IMR-90 (cell line): ENCODE measurements at regions not wholly inside any gene's neighbourhood (a gene's known extent, or its start where the extent isn't known, plus 50 kb on each side); places are given as distances from the start of the nearest gene placed in this dataset.
"Not testable (repeated sequence)": the region's sequence is repeated elsewhere in the genome, so short reads cannot be mapped to it uniquely, and the experiment has no call there.

ENCODE experiments used
- ATAC-seq: fragments of 200-7000 bp; cut with Tn5 transposase; 2 replicates; pipeline ENCODE4 v1.9.1; 2020; ENCODE audit warnings: low read depth, mild to moderate bottlenecking, moderate library complexity
- BruUV-seq: library from RNA; stranded (reverse); fragments of 400-500 nt; replicated peaks from 2 replicates; lab custom pipeline; 2021; lab: Mats Ljungman, UMichigan
- CTCF ChIA-PET: fragments of 300-600 bp; formaldehyde crosslinking; extraction: SDS; loops from one replicate; lab custom pipeline; 2021; ENCODE audit warnings: antibody characterized with exemption; lab: Yijun Ruan, JAX
- POLR2A ChIA-PET: fragments of 300-600 bp; sonication (Branson Sonifier 250); formaldehyde crosslinking; loops from one replicate; lab custom pipeline; 2022; ENCODE audit warnings: antibody characterized with exemption; ENCODE audit not compliant: unreplicated experiment; lab: Charles Lee
- DNase-seq: peaks from one replicate; pipeline ENCODE4 v3.0.0; 2013
- H2AFZ ChIP-seq: replicated peaks from 2 replicates; pipeline ENCODE3; 2013; ENCODE audit warnings: low read length, mild to moderate bottlenecking; ENCODE audit not compliant: poor library complexity
- H2AK5ac ChIP-seq: 2 replicates; pipeline ENCODE4 v1.6.1; 2013; ENCODE audit warnings: low read depth, low read length, inconsistent platforms
- H2AK9ac ChIP-seq: replicated peaks from 2 replicates; pipeline ENCODE3; 2013; ENCODE audit warnings: mild to moderate bottlenecking, low read depth, low read length, moderate library complexity; ENCODE audit not compliant: poor library complexity
- H2BK120ac ChIP-seq: 2 replicates; pipeline ENCODE4 v1.6.1; 2013; ENCODE audit warnings: low read depth, low read length, inconsistent platforms
- H2BK15ac ChIP-seq: 3 replicates; pipeline ENCODE4 v1.6.1; 2013; ENCODE audit warnings: low read depth, low read length, inconsistent platforms
- H2BK20ac ChIP-seq: 2 replicates; pipeline ENCODE4 v1.6.1; 2013; ENCODE audit warnings: low read depth, mild to moderate bottlenecking, inconsistent platforms, low read length, moderate library complexity
- H2BK5ac ChIP-seq: 2 replicates; pipeline ENCODE4 v1.6.1; 2013; ENCODE audit warnings: mild to moderate bottlenecking, low read depth, low read length, inconsistent platforms; ENCODE audit not compliant: poor library complexity, severe bottlenecking
- H3K14ac ChIP-seq: replicated peaks from 2 replicates; pipeline ENCODE4 v1.6.1; 2013; ENCODE audit warnings: low read depth, low read length, inconsistent platforms
- H3K18ac ChIP-seq: 2 replicates; pipeline ENCODE4 v1.6.1; 2013; ENCODE audit warnings: low read depth, low read length, control low read depth
- H3K23ac ChIP-seq: 2 replicates; pipeline ENCODE4 v1.6.1; 2013; ENCODE audit warnings: low read depth, low read length, inconsistent platforms
- H3K27ac ChIP-seq: 2 replicates; pipeline ENCODE4 v1.5.1; 2013; ENCODE audit warnings: mild to moderate bottlenecking, control low read depth, low read length; ENCODE audit not compliant: insufficient read depth
- H3K27me3 ChIP-seq: 2 replicates; pipeline ENCODE4 v1.6.1; 2013; ENCODE audit warnings: low read length; ENCODE audit not compliant: control insufficient read depth, insufficient read depth
- H3K36me3 ChIP-seq: 2 replicates; pipeline ENCODE4 v1.6.1; 2013; ENCODE audit warnings: low read length, mixed read lengths; ENCODE audit not compliant: control insufficient read depth, insufficient read depth
- H3K4ac ChIP-seq: 2 replicates; pipeline ENCODE4 v1.6.1; 2013; ENCODE audit warnings: low read depth, low read length, inconsistent platforms
- H3K4me1 ChIP-seq: 2 replicates; pipeline ENCODE4 v1.6.1; 2013; ENCODE audit warnings: low read length, mixed read lengths; ENCODE audit not compliant: control insufficient read depth, insufficient read depth
- H3K4me2 ChIP-seq: 2 replicates; pipeline ENCODE4 v1.6.1; 2013; ENCODE audit warnings: low read depth, mild to moderate bottlenecking, control low read depth, low read length, moderate library complexity
- H3K4me3 ChIP-seq: 2 replicates; pipeline ENCODE4 v1.5.1; 2013; ENCODE audit warnings: low read depth, mild to moderate bottlenecking, control low read depth, low read length, moderate library complexity; ENCODE audit not compliant: insufficient read depth
- H3K56ac ChIP-seq: 2 replicates; pipeline ENCODE4 v1.6.1; 2013; ENCODE audit warnings: low read length, inconsistent platforms; ENCODE audit not compliant: insufficient read depth; ENCODE audit errors: extremely low read depth
- H3K79me1 ChIP-seq, 2 experiments: 2 replicates each; pipeline ENCODE4 v1.6.1; 2013; ENCODE audit warnings: low read length in 2 of 2, inconsistent platforms in 1 of 2, low read depth in 1 of 2
- H3K9ac ChIP-seq: 2 replicates; pipeline ENCODE4 v1.6.1; 2013; ENCODE audit warnings: low read depth, low read length, control low read depth
- H3K9me1 ChIP-seq: 2 replicates; pipeline ENCODE4 v1.6.1; 2013; ENCODE audit warnings: low read length, inconsistent platforms; ENCODE audit not compliant: insufficient read depth
- H3K9me3 ChIP-seq: 2 replicates; pipeline ENCODE4 v1.6.1; 2013; ENCODE audit warnings: low read length; ENCODE audit not compliant: control insufficient read depth, insufficient read depth
- H4K20me1 ChIP-seq: 2 replicates; pipeline ENCODE4 v1.6.1; 2013; ENCODE audit warnings: low read length, inconsistent platforms; ENCODE audit not compliant: insufficient read depth
- H4K5ac ChIP-seq: 2 replicates; pipeline ENCODE4 v1.6.1; 2013; ENCODE audit warnings: mild to moderate bottlenecking, low read depth, low read length, control low read depth
- H4K8ac ChIP-seq, 2 experiments: 2 replicates each; pipeline ENCODE4 v1.6.1; 2013; ENCODE audit warnings: low read depth in 2 of 2, low read length in 2 of 2, control low read depth in 1 of 2, inconsistent platforms in 1 of 2
- H4K91ac ChIP-seq: 2 replicates; pipeline ENCODE4 v1.6.1; 2013; ENCODE audit warnings: low read depth, low read length, inconsistent platforms; ENCODE audit not compliant: insufficient read depth
- CEBPB ChIP-seq: IDR thresholded peaks from 2 replicates; pipeline ENCODE4 v1.6.1; 2012; ENCODE audit warnings: low read depth, low read length, improper control_type of control experiment
- CHD1 ChIP-seq: IDR thresholded peaks from 2 replicates; pipeline ENCODE4 v1.6.1; 2012; ENCODE audit warnings: low read depth, low read length, improper control_type of control experiment
- FOS ChIP-seq: fragments of 150-350 bp; IDR thresholded peaks from 2 replicates; pipeline ENCODE4 v1.6.1; 2016; ENCODE audit warnings: low read depth, low read length
- MAFK ChIP-seq: IDR thresholded peaks from 2 replicates; pipeline ENCODE4 v1.6.1; 2012; ENCODE audit warnings: low read depth, low read length, improper control_type of control experiment
- MXI1 ChIP-seq: IDR thresholded peaks from 2 replicates; pipeline ENCODE4 v1.6.1; 2012; ENCODE audit warnings: low read depth, mild to moderate bottlenecking, low read length, moderate library complexity, borderline replicate concordance
- NFE2L2 ChIP-seq: fragments of 150-350 bp; IDR thresholded peaks from 2 replicates; pipeline ENCODE4 v1.6.1; 2016; ENCODE audit warnings: low read depth, mild to moderate bottlenecking, low read length
- POLR2A ChIP-seq: IDR thresholded peaks from 2 replicates; pipeline ENCODE4 v1.6.1; 2012; ENCODE audit warnings: mild to moderate bottlenecking, low read depth, low read length
- RCOR1 ChIP-seq: IDR thresholded peaks from 2 replicates; pipeline ENCODE4 v1.6.1; 2012; ENCODE audit warnings: mild to moderate bottlenecking, low read length, improper control_type of control experiment; ENCODE audit not compliant: insufficient replicate concordance
- RFX5 ChIP-seq: IDR thresholded peaks from 2 replicates; pipeline ENCODE4 v1.8.0; 2012; ENCODE audit warnings: low read depth, mild to moderate bottlenecking, low read length, moderate library complexity
- SMC3 ChIP-seq: fragments of 150-350 bp; IDR thresholded peaks from 2 replicates; pipeline ENCODE4 v1.6.1; 2016; ENCODE audit warnings: low read depth, mild to moderate bottlenecking, antibody characterized with exemption, low read length, moderate library complexity
- USF2 ChIP-seq: fragments of 150-350 bp; IDR thresholded peaks from 2 replicates; pipeline ENCODE4 v1.6.1; 2017; ENCODE audit warnings: mild to moderate bottlenecking, antibody characterized with exemption, low read length, low read depth
- WGBS, 2 experiments: methylation state at CpG; one replicate each; pipeline versions ENCODE4 v1.1.5 to v1.1.7; 2013; ENCODE audit warnings: missing lambda C conversion rate in 2 of 2; ENCODE audit not compliant: insufficient read length in 1 of 2; ENCODE audit errors: extremely low coverage in 2 of 2; 5-methylcytosine and 5-hydroxymethylcytosine counted together
- dilution Hi-C: fragments of 300-500 bp; cut with HindIII; formaldehyde crosslinking; loops from one replicate; pipeline ENCODE4 v1.14.3; 2018; ENCODE audit warnings: low sequenced_read_pairs; ENCODE audit not compliant: unreplicated experiment
- in situ Hi-C: fragments of 300-500 bp; cut with MboI; formaldehyde crosslinking; loops from 3 replicates; pipeline ENCODE4 v1.14.3; 2019; ENCODE audit warnings: low sequenced_read_pairs, inconsistent platforms, mixed read lengths
- intact Hi-C: fragments of 100-400 bp; cut with micrococcal nuclease; formaldehyde crosslinking; loops from 2 replicates; pipeline ENCODE4 v1.10.0; 2022

DNA sequence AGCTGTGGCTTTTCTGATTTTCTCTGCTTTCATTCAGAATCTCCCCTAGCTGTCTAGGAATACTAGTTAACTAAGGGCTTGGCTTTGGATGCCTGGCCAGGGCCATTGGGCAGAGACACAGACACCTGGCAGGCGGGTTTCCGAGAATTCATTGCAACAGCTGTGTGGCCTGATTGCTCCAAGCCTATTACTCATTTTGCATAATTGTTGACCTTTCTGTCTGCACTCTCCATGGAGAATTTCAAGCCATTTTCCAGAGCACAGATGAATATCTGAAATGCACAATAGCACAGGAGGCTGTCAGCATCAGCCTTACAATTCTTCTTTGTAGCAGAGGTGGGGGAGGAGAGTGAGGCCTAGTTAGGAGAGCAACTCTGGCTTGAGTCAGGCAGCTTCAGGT is 310.5 kb downstream of the DMAC1 start:
- H4K8ac ChIP-seq = no peak overlapping the region
- no peak overlapping the region for H2BK20ac ChIP-seq
- no peak overlapping the region for H3K18ac ChIP-seq
- ChIA-PET CTCF (no interaction called here), POLR2A (no interaction called here)
- no peak overlapping the region for H2AK5ac ChIP-seq
- no peak overlapping the region for H2BK5ac ChIP-seq
- in situ Hi-C loops (no loop called here), intact Hi-C loops (no loop called here), dilution Hi-C loops (no loop called here)
- H3K79me1 ChIP-seq = no peaks in the 10 kb centered on the region
- TF ChIP-seq RFX5 = no peak
- no peak for TF ChIP-seq MAFK
- TF ChIP-seq FOS = no peak
- no peak for TF ChIP-seq RCOR1
- no peak for TF ChIP-seq CHD1
- TF ChIP-seq POLR2A = no peak
- no peak for TF ChIP-seq NFE2L2
- no peak for TF ChIP-seq USF2
- no peak for TF ChIP-seq SMC3
- TF ChIP-seq MXI1 = no peak
- TF ChIP-seq CEBPB = no peak
- H2BK15ac ChIP-seq = no peak overlapping the region
- no peak overlapping the region for H3K4ac ChIP-seq
- H3K23ac ChIP-seq = no peak overlapping the region
- H3K36me3 ChIP-seq = no peaks in the 10 kb centered on the region
- H3K4me3 ChIP-seq = no peak overlapping the region
- H4K5ac ChIP-seq = no peak overlapping the region
- H2AFZ ChIP-seq = no peak overlapping the region
- peaks cover 2% of the 10 kb centered on the region; the same call in 1 of the 2 replicates for H3K27me3 ChIP-seq
- H2BK120ac ChIP-seq = no peak overlapping the region
- BruUV-seq = no TSS peak
- H3K4me1 ChIP-seq = no peaks in the 10 kb centered on the region
- H3K9ac ChIP-seq = no peak overlapping the region
- no peaks in the 10 kb centered on the region for H3K9me3 ChIP-seq
- H3K14ac ChIP-seq = no peak overlapping the region
- no peak overlapping the region for H3K4me2 ChIP-seq
- no peaks in the 10 kb centered on the region for H4K20me1 ChIP-seq
- DNase-seq = no peak
- H4K91ac ChIP-seq = no peak overlapping the region
- no peak for ATAC-seq
- no CpG with 5 or more reads among the region's 2 CpGs for WGBS, 2 experiments
- H3K27ac ChIP-seq = no peak overlapping the region
- no peak overlapping the region for H3K56ac ChIP-seq
- no peaks in the 10 kb centered on the region for H3K9me1 ChIP-seq
- no peak overlapping the region for H2AK9ac ChIP-seq

- H4K91ac ChIP-seq, H3K36me3 ChIP-seq, H3K18ac ChIP-seq, H3K4me2 ChIP-seq, H4K20me1 ChIP-seq, H4K8ac ChIP-seq, in situ Hi-C loops, H3K27ac ChIP-seq, H3K27me3 ChIP-seq, H2AFZ ChIP-seq, H3K4me1 ChIP-seq, H3K4me3 ChIP-seq, H2BK120ac ChIP-seq, BruUV-seq, H2AK5ac ChIP-seq, intact Hi-C loops, H2AK9ac ChIP-seq, H3K23ac ChIP-seq, DNase-seq, H3K79me1 ChIP-seq, H2BK5ac ChIP-seq, H2BK20ac ChIP-seq, H3K56ac ChIP-seq, H3K14ac ChIP-seq, H3K9me1 ChIP-seq, H3K9ac ChIP-seq, H4K5ac ChIP-seq, ATAC-seq, dilution Hi-C loops, H3K4ac ChIP-seq, H2BK15ac ChIP-seq, H3K9me3 ChIP-seq, POLR2A ChIA-PET: not testable (repeated sequence)
- CTCF ChIA-PET = interaction anchor here (0.6 kb wide), 1 partner anchor 1096 kb away, joined by 3 read pairs; no protein-coding TSS in a partner anchor
- no CpG with 5 or more reads among the region's 1 CpG for WGBS, 2 experiments
These were observed 315.6 kb downstream of the DMAC1 start for GRCh38 chr9:7484014-7484413.
